Mammary epithelial cell (primary cell): ENCODE measurements at regions not wholly inside any gene's neighbourhood (a gene's known extent, or its start where the extent isn't known, plus 50 kb on each side); places are given as distances from the start of the nearest gene placed in this dataset.

Experiments used
- CTCF ChIP-seq, 2 donors: IDR thresholded peaks in 1 of 2; conservative IDR thresholded peaks in 1 of 2; 2 replicates each; pipeline ENCODE4 v1.5.1; 2011 to 2012; ENCODE audit warnings: inconsistent platforms in 2 of 2, low read length in 2 of 2, mild to moderate bottlenecking in 2 of 2, control low read depth in 1 of 2, low read depth in 1 of 2; ENCODE audit not compliant: insufficient read depth in 1 of 2; ENCODE audit errors: extremely low read depth in 1 of 2
- EZH2 ChIP-seq: IDR thresholded peaks from 2 replicates; pipeline ENCODE4 v1.6.1; 2012; ENCODE audit warnings: low read length, inconsistent platforms, borderline replicate concordance

- TF ChIP-seq EZH2 (no peak), CTCF (conservative IDR thresholded peaks at IDR 0.05 in 1 of 2, IDR thresholded peaks at IDR 0.05 in 1 of 2; ENCODE audit: extremely low read depth in 1 of 2, insufficient read depth in 1 of 2, low read depth in 1 of 2, low read length in 2 of 2) (no peak)
Observed at GRCh38 chr10:31635415-31636065, 293.1 kb downstream of the ARHGAP12 start.
